ENCODE measurements at regions not wholly inside any gene's neighbourhood (a gene's known extent, or its start where the extent isn't known, plus 50 kb on each side); places are given as distances from the start of the nearest gene placed in this dataset.

GRCh38 chr4:66887061-66887460 is 658.2 kb downstream of the CENPC start:
- DNase-seq: no peak
- no peak for TF ChIP-seq CTCF (IDR thresholded peaks at IDR 0.05)
- H3K4me1 ChIP-seq: no peaks in the 10 kb centered on the region
- no peak overlapping the region for H3K27ac ChIP-seq
- H3K4me3 ChIP-seq: no peak overlapping the region
- intact Hi-C loops (cut with DNase I): no loop called here
- H3K9ac ChIP-seq (ENCODE audit: low read depth in 2 of 2, low read length in 2 of 2): no peak overlapping the region
- H3K27me3 ChIP-seq: no peaks in the 10 kb centered on the region
- no peaks in the 10 kb centered on the region for H3K9me3 ChIP-seq
- H3K36me3 ChIP-seq: no peaks in the 10 kb centered on the region

- Histone ChIP-seq H3K4me3 (no peak overlapping the region), H3K36me3 (no peaks in the 10 kb centered on the region), H3K27me3 (no peaks in the 10 kb centered on the region), H3K4me1 (no peaks in the 10 kb centered on the region), H3K9me3 (no peaks in the 10 kb centered on the region), H3K9ac (ENCODE audit: low read depth in 2 of 2, low read length in 2 of 2) (no peak overlapping the region), H3K27ac (no peak overlapping the region)
- intact Hi-C loops (cut with DNase I): no loop called here
- no peak for TF ChIP-seq CTCF (IDR thresholded peaks at IDR 0.05)
- no peak for DNase-seq
Measured at GRCh38 chr4:66885501-66886165, 659.7 kb downstream of the CENPC start.

- Histone ChIP-seq H3K27ac (no peak overlapping the region), H3K4me3 (no peak overlapping the region), H3K9me3 (no peaks in the 10 kb centered on the region), H3K36me3 (no peaks in the 10 kb centered on the region), H3K9ac (ENCODE audit: low read depth in 2 of 2, low read length in 2 of 2) (no peak overlapping the region), H3K27me3 (no peaks in the 10 kb centered on the region), H3K4me1 (no peaks in the 10 kb centered on the region)
- TF ChIP-seq CTCF (IDR thresholded peaks at IDR 0.05): no peak
- intact Hi-C loops (cut with DNase I): no loop called here
- DNase-seq: no peak
Measured at GRCh38 chr4:66876946-66877345, 668.4 kb downstream of the CENPC start.

- Histone ChIP-seq H3K4me1 (no peaks in the 10 kb centered on the region), H3K4me3 (no peak overlapping the region), H3K36me3 (no peaks in the 10 kb centered on the region), H3K27me3 (no peaks in the 10 kb centered on the region), H3K9me3 (no peaks in the 10 kb centered on the region), H3K9ac (ENCODE audit: low read depth in 2 of 2, low read length in 2 of 2) (no peak overlapping the region), H3K27ac (no peak overlapping the region)
- no peak for TF ChIP-seq CTCF (IDR thresholded peaks at IDR 0.05)
- intact Hi-C loops (cut with DNase I): no loop called here
- no peak for DNase-seq
Measured at GRCh38 chr4:66872661-66873060, 672.6 kb downstream of the CENPC start.

GRCh38 chr4:66863481-66863880 is 681.8 kb downstream of the CENPC start:
- Histone ChIP-seq H3K27ac (no peak overlapping the region), H3K9me3 (no peaks in the 10 kb centered on the region), H3K4me1 (no peaks in the 10 kb centered on the region), H3K27me3 (no peaks in the 10 kb centered on the region), H3K36me3 (no peaks in the 10 kb centered on the region), H3K9ac (ENCODE audit: low read depth in 2 of 2, low read length in 2 of 2) (no peak overlapping the region), H3K4me3 (no peak overlapping the region)
- no peak for TF ChIP-seq CTCF (IDR thresholded peaks at IDR 0.05)
- no peak for DNase-seq
- intact Hi-C loops (cut with DNase I): no loop called here

All from colonic mucosa (tissue), 4 donors.